ELR (cell line): ENCODE measurements at regions not wholly inside any gene's neighbourhood (a gene's known extent, or its start where the extent isn't known, plus 50 kb on each side); places are given as distances from the start of the nearest gene placed in this dataset.
"Not testable (repeated sequence)": the region's sequence is repeated elsewhere in the genome, so short reads cannot be mapped to it uniquely, and the experiment has no call there.

Experiments used
- DNase-seq: peaks from one replicate; pipeline ENCODE4 v3.0.0-alpha.2; 2015; ENCODE audit warnings: low read depth

- DNase-seq = no peak
These were observed 164.3 kb upstream of the PABPC3 start for GRCh38 chr13:24931450-24932251.

GRCh38 chr13:24933106-24934023 is 162.6 kb upstream of the PABPC3 start:
- DNase-seq = not testable (repeated sequence)

GRCh38 chr13:24934024-24934385 is 161.9 kb upstream of the PABPC3 start:
- DNase-seq = not testable (repeated sequence)

- no peak for DNase-seq
These were observed 157.0 kb upstream of the PABPC3 start for GRCh38 chr13:24938966-24939365.

- not testable (repeated sequence) for DNase-seq
These were observed 154.8 kb upstream of the PABPC3 start for GRCh38 chr13:24941023-24941713.

- no peak for DNase-seq
These were observed 152.8 kb upstream of the PABPC3 start for GRCh38 chr13:24943136-24943535.

GRCh38 chr13:24944073-24944472 is 151.9 kb upstream of the PABPC3 start:
- not testable (repeated sequence) for DNase-seq

- DNase-seq = not testable (repeated sequence)
These were observed 147.0 kb upstream of the PABPC3 start for GRCh38 chr13:24948977-24949376.

- DNase-seq = not testable (repeated sequence)
These were observed 145.3 kb upstream of the PABPC3 start for GRCh38 chr13:24950611-24951010.

GRCh38 chr13:24967970-24968369 is 128.0 kb upstream of the PABPC3 start:
- not testable (repeated sequence) for DNase-seq

- peak; percentile 26 for DNase-seq
These were observed 127.5 kb upstream of the PABPC3 start for GRCh38 chr13:24968416-24968815.

- DNase-seq = not testable (repeated sequence)
These were observed 122.8 kb upstream of the PABPC3 start for GRCh38 chr13:24973102-24973501.

- DNase-seq = not testable (repeated sequence)
These were observed 114.6 kb upstream of the PABPC3 start for GRCh38 chr13:24981181-24981803.

- DNase-seq = no peak
These were observed 113.5 kb upstream of the PABPC3 start for GRCh38 chr13:24982333-24982999.

GRCh38 chr13:24983094-24983493 is 112.8 kb upstream of the PABPC3 start:
- DNase-seq = no peak

- DNase-seq = no peak
These were observed 111.8 kb upstream of the PABPC3 start for GRCh38 chr13:24984134-24984533.

- DNase-seq = no peak
These were observed 110.8 kb upstream of the PABPC3 start for GRCh38 chr13:24985107-24985506.

GRCh38 chr13:24985896-24986295 is 110.0 kb upstream of the PABPC3 start:
- DNase-seq = no peak

GRCh38 chr13:24986826-24987225 is 109.1 kb upstream of the PABPC3 start:
- DNase-seq = no peak

- not testable (repeated sequence) for DNase-seq
These were observed 106.0 kb upstream of the PABPC3 start for GRCh38 chr13:24989959-24990358.

GRCh38 chr13:24992946-24993345 is 103.0 kb upstream of the PABPC3 start:
- not testable (repeated sequence) for DNase-seq
